ENCODE measurements at regions not wholly inside any gene's neighbourhood (a gene's known extent, or its start where the extent isn't known, plus 50 kb on each side); places are given as distances from the start of the nearest gene placed in this dataset.

- no peak for DNase-seq
These were observed 493.5 kb upstream of the PRKX start for GRCh38 chrX:4206941-4207340.

DNA sequence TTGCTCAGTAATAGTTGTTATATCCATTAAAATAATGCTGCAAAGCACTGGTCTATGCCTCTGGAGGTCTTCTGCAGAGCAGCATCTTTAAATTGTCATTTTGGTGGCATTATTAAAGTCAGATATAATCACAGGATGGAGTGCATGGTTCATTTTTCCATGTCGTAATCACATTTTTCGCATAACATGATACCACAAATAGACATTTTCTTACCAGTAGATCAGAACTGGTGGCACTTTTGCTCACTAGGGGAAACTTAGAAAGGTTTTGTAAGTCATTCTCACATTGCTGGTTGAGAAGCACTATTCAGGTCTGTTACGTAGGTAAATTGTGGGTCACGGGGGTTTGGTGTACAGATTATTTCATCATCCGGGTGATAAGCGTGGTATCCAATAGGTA, 484.5 kb upstream of the PRKX start:
- DNase-seq = no peak

- DNase-seq = no peak
These were observed 480.2 kb upstream of the PRKX start for GRCh38 chrX:4193500-4194155.

- no peak for DNase-seq
These were observed 472.9 kb upstream of the PRKX start for GRCh38 chrX:4186331-4186730.

- no peak for DNase-seq
These were observed 471.6 kb upstream of the PRKX start for GRCh38 chrX:4185086-4185485.

- no peak for DNase-seq
These were observed 469.0 kb upstream of the PRKX start for GRCh38 chrX:4182408-4182806.

- no peak for DNase-seq
These were observed 468.4 kb upstream of the PRKX start for GRCh38 chrX:4181782-4182407.

GRCh38 chrX:4179031-4179430, 465.6 kb upstream of the PRKX start:
- no peak for DNase-seq

GRCh38 chrX:4175221-4175620, 461.8 kb upstream of the PRKX start:
- no peak for DNase-seq

DNA sequence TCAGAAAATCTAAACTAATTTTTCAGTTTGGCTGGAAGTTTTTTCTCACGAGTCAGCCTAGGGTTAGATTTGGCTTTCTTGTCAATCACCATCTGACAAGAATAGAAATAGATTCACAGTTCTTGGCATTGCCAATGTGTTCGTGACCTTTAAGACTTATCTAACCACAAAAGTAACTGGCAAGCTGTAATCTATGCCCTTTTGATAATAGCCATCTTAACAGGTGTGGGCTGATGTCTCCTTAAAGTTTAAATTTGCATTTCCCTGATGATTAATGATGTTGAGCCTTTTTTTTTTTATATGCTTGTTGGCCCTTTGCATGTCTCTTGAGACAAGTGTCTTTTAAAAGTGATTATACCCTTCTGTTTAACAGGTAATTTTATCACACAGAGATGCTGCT, 460.3 kb upstream of the PRKX start:
- no peak for DNase-seq

DNA sequence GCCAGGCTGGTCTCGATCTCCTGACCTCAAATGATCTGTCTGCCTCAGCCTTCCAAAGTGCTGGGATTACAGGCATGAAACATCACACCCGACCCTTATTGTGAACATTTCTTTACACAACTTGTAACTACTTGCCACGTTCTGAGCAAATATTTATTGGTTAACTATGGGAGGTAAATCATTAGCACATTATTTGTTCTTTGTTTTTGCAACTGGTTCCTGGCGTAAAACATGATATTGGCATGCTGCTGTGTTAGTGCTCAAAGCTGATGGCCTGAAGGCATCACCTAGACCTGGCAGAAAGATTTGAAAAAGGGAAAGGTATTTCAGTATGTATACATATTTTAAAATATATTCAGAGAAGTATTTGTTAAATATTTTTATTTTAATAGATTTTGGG, 438.3 kb upstream of the PRKX start:
- no peak for DNase-seq

DNA sequence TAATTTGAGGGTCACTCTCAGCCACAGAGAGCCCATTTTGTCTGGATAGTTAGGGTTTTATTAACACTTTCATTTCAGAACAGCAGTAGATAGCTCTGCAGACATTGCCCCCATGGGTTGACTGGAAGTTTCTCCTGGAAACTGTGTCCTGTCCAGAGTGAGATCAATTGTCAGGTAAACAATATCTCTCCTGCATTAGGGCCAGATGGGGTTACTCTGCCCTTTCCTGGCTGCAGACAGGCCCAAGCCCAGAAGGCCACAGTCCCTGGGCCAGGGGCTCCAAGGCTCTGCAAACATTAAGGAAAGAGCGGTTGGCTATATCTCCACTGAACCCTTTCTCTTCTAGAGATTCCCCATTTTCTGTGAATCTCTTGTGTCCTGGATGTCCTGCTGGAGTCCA, 436.8 kb upstream of the PRKX start:
- no peak for DNase-seq

- no peak for DNase-seq
These were observed 416.2 kb upstream of the PRKX start for GRCh38 chrX:4129626-4130025.

- no peak for DNase-seq
These were observed 405.4 kb upstream of the PRKX start for GRCh38 chrX:4118666-4119530.

DNA sequence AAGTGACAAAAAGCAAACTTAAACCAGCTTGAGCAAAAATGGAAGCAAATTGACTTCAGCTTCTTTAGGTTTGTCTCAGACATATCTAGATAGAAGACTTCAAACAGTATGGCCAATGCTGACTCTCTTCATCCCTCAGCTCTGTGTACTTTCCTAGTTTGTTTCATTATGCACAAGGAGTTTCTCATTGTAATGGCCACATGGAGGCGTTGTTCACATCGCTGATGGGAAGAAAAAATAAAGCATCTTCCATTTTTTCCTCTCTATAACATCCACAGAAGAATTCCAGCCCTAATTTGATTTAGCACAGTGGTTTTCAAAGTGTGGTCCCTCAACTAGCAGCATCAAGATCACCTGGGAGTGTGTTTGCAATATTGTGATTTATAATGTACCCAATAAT, 397.5 kb upstream of the PRKX start:
- no peak for DNase-seq

- no peak for DNase-seq
These were observed 381.5 kb upstream of the PRKX start for GRCh38 chrX:4094926-4095325.

DNA sequence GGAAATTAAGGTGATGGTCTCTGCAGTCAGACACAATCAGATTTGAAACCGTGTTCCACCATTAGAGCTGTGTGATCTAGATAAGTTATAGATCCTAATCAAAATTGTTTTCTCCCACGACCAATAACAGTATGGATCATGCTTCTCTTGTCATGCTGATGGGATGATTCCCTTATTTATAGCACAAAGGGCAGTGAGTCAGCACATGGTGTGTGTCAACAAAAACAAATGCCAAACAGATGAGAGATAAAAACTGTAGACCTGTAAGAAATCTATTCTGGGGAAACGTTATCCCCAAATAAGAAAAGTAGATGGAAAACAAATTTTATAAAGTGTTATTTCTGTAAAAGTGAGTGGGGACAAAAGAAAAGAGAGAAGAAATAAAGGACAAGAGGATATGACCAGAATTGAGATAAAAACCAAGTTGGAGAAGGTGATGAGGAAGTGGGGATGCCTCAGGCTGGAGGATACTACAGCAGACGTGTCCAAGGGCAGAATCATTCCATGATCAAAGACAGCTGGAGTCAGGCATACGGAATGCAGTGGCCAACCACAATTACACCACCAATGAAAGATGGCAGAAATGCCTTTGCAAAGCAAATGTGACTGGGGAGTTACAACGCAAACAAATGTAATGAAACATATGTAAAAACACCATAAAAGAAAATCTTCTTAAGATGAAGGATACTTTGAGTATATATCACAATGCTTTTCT, 377.8 kb upstream of the PRKX start:
- DNase-seq = no peak

- DNase-seq = no peak
These were observed 346.4 kb upstream of the PRKX start for GRCh38 chrX:4059893-4060292.

DNA sequence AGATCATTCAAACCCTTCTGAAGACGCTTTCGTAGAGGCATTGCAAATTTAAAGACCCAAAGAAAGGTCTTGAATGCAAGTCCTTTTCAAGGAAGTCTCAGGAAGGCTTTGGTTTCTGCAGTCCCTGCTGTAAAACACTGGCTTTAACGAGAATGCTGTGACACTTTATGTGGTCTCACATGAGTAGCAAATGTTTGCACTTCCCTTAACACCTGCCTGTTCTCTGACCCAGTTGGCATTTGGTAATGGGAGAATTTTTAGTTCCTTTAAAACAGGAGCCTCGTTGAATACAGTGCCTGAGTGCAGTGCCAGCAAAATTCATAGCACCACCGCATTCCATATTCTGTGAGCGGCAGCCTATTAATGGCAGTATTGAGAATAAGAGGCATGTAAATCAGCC, 330.5 kb upstream of the PRKX start:
- DNase-seq = no peak

- no peak for DNase-seq
These were observed 322.4 kb upstream of the PRKX start for GRCh38 chrX:4035874-4036273.

DNA sequence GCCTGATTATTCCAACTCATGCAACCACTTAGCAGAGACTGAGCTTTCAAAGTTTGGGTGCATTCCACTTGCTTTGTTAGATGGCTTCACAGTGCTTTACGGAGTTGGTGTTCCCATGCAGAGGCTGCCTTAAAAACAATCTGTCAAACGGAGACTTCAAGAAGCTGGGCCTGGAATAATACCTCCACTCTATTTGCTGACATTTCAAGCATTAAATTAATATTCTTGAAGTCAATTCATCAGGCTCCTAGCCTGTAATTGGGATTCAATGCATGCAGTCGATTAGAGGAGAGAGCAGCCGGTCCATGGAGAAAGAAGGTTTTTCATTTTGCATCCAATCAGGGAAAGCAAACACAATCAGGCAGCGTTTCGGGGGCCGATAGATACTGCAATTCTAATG, 314.7 kb upstream of the PRKX start:
- no peak for DNase-seq

GRCh38 chrX:4005281-4005680, 291.8 kb upstream of the PRKX start:
- DNase-seq = no peak

DNA sequence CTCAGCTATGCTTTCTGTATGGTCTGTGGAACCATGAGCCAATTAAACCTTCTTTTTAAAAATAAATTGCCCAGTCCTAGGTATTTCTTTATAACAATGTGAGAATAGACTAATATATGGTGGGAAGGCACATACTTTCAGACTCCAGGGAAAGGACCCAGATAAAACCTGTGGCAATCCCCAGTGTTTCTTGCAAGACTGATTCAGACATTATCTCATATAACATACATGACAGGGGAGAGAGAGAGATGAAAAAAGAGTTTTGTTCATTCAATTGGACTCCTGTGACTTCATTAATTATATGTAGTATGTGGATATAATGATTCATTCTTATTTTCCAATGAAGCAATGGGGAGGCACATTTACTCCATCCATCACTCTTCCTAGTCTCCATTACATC, 291.4 kb upstream of the PRKX start:
- DNase-seq = no peak

GRCh38 chrX:3994315-3994714, 280.9 kb upstream of the PRKX start:
- DNase-seq = no peak
